ENCODE measurements at regions not wholly inside any gene's neighbourhood (a gene's known extent, or its start where the extent isn't known, plus 50 kb on each side); places are given as distances from the start of the nearest gene placed in this dataset.

DNA sequence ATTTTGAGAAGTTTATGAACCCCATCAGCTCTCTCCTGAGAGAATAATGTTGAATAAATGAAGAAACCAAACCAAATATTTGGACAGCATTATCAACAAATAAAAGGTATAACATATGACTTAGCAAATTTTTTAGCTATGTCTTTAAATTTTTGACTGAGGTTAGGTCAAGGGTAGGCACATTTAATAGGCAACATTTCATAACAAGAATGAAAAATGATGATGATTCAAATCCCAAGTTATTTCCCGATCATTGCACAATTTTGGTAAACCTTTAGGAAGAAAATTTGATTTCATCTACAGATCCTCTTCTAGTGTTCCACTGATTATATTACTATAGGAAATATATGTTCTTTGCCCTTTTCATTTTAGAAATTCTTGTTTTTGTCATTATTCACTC is 123.7 kb upstream of the TLR3 start:
- Histone ChIP-seq H3K36me3 (ENCODE audit: insufficient read depth, low read length) (no peaks in the 10 kb centered on the region), H3K4me3 (ENCODE audit: low read length) (no peak overlapping the region), H3K4me1 (ENCODE audit: insufficient read depth, low read length) (peaks cover 4% of the 10 kb centered on the region), H2AFZ (ENCODE audit: low read depth, low read length) (no peak overlapping the region), H3K27me3 (ENCODE audit: insufficient read depth, low read length) (no peaks in the 10 kb centered on the region), H3K9me3 (ENCODE audit: low read length) (no peaks in the 10 kb centered on the region)

DNA sequence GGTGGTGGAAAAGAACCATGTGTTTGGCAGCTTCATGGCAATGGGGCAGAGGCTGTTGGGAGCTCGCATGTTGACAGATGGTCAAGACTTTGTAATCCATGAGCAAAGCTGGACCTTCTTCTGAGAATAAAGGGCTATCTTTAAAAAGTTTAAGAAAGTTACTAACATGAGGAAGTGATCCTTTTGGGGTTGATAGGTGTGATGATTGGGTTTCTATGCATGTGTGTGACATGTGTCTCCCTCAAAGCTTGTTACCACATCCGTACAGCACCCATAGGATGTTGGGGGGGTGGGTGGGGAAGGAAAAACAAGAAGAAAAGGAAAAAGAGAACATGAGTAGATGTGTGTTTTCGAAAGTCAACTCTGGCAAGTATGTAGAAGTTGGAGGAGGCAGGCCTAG is 123.0 kb upstream of the TLR3 start:
- Histone ChIP-seq H3K4me3 (ENCODE audit: low read length) (no peak overlapping the region), H3K36me3 (ENCODE audit: insufficient read depth, low read length) (no peaks in the 10 kb centered on the region), H3K4me1 (ENCODE audit: insufficient read depth, low read length) (peaks cover 4% of the 10 kb centered on the region), H3K27me3 (ENCODE audit: insufficient read depth, low read length) (no peaks in the 10 kb centered on the region), H2AFZ (ENCODE audit: low read depth, low read length) (no peak overlapping the region), H3K9me3 (ENCODE audit: low read length) (no peaks in the 10 kb centered on the region)

DNA sequence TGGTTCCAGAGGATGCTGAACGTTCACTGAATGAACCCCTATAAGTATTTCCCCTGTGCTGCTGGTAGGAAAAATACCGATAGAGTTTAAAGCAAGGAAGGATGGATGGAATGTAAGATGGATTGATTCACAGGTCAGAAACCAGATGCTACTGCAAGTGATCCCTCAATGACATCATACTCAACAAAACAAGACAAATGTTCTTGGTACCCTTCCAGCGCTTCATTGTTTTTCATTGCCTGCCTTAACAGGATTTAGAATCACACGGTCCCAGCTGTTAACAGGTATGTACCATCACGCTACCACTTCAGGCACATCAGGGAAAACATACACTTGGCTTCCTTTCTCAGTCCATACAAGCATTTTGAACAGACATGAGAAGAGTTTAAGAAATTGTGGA is 118.1 kb upstream of the TLR3 start:
- Histone ChIP-seq H3K4me1 (ENCODE audit: insufficient read depth, low read length) (peaks cover 14% of the 10 kb centered on the region), H3K36me3 (ENCODE audit: insufficient read depth, low read length) (no peaks in the 10 kb centered on the region), H2AFZ (ENCODE audit: low read depth, low read length) (no peak overlapping the region)

DNA sequence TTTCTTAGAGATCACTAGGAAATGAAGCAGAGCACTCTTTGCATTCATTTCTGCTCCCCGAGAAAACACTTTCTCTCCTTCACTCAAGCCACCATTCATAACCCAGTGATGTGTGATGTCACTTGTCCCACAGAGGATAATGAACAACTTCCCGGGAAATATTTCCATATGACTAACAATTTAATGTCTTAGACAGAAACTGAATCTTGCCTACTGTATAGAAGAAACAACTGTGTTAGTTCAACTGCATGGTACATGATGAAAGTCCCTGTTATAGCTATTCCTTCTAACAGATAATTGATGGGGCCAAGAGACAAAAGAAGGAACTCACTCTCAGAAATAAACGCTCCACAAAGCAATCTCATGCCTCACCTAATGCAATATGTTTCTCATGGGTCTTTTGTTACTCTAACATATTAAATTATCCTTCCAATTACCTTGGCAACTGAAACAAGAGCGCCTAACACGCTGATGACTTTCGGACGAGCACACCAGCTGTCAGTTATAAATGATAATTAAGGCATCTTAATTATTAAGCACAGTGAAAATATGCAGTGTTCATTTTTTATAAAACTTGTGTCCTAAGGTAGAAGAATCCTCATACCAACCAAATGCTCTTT is 113.7 kb upstream of the TLR3 start:
- no peaks in the 10 kb centered on the region for H3K36me3 ChIP-seq (ENCODE audit: insufficient read depth, low read length)
- H3K4me1 ChIP-seq (ENCODE audit: insufficient read depth, low read length): peaks cover 12% of the 10 kb centered on the region
- peak overlapping the region; percentile 33 for H3K4me3 ChIP-seq (ENCODE audit: low read length)
- no peaks in the 10 kb centered on the region for H3K9me3 ChIP-seq (ENCODE audit: low read length)
- no peak overlapping the region for H2AFZ ChIP-seq (ENCODE audit: low read depth, low read length)
- no peaks in the 10 kb centered on the region for H3K27me3 ChIP-seq (ENCODE audit: insufficient read depth, low read length)

More for the DNA sequence above, 118.1 kb upstream of the TLR3 start:
- H3K27me3 ChIP-seq (ENCODE audit: insufficient read depth, low read length): no peaks in the 10 kb centered on the region
- no peaks in the 10 kb centered on the region for H3K9me3 ChIP-seq (ENCODE audit: low read length)
- H3K4me3 ChIP-seq (ENCODE audit: low read length): no peak overlapping the region

DNA sequence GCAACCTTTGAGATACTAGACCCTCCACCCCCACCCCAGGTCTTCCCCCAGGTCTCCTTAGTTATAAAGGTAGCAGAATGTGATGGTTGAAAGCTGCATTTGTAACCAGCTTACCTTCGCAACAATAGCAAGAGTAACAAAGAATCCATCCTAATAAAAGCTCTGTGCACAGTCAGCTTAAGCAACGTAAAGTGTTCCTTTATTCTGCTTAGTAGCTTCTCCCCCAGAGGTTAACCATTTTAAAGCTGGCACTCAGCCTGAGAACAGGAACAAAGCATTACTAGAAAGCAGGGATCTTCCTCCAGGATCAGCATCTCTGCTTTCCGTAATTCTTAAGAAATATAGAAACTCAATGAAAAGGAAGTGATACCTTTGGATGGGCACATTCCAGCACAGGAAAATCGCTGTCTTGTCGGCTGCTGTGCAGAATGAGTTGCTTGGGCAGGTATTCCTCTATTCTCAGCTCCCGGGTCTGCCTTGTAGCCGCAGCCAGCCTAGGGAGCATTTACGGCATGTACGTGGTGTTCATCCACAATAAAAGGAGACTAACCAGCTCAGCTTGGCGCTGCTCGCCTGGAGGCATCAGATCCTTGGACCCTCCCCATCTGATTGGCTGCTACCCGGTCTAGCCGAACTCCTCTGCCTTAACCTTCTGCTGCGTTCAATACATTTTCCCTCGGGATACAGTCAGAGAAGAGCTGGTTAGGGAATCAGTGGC is 113.0 kb upstream of the TLR3 start:
- H2AFZ ChIP-seq (ENCODE audit: low read depth, low read length): no peak overlapping the region
- peak overlapping the region; percentile 33 for H3K4me3 ChIP-seq (ENCODE audit: low read length)
- no peaks in the 10 kb centered on the region for H3K9me3 ChIP-seq (ENCODE audit: low read length)

DNA sequence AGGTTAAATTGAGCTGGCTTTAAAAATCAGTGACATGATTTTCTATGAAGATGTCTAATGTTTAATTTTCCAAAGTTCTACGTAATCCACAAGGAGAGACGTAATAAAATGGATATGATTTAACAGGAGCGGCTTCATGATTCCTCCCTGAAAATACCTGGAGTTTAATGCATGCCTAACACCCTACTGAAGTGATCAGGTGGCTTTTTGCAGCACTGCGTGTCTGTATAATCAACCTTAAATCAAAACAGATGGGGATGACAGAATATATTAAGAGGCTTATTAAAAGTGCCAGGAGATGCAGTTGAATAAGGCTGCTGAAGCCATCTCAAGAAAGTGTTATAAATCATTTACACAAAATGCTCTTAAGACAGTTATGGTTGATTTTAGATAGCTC is 112.4 kb upstream of the TLR3 start:
- Histone ChIP-seq H3K27me3 (ENCODE audit: insufficient read depth, low read length) (no peaks in the 10 kb centered on the region), H2AFZ (ENCODE audit: low read depth, low read length) (no peak overlapping the region), H3K4me1 (ENCODE audit: insufficient read depth, low read length) (peaks cover 12% of the 10 kb centered on the region), H3K9me3 (ENCODE audit: low read length) (no peaks in the 10 kb centered on the region), H3K36me3 (ENCODE audit: insufficient read depth, low read length) (no peaks in the 10 kb centered on the region), H3K4me3 (ENCODE audit: low read length) (peak overlapping the region; percentile 33)

More for the DNA sequence above, 113.0 kb upstream of the TLR3 start:
- Histone ChIP-seq H3K4me1 (ENCODE audit: insufficient read depth, low read length) (peaks cover 12% of the 10 kb centered on the region), H3K36me3 (ENCODE audit: insufficient read depth, low read length) (no peaks in the 10 kb centered on the region), H3K27me3 (ENCODE audit: insufficient read depth, low read length) (no peaks in the 10 kb centered on the region)

DNA sequence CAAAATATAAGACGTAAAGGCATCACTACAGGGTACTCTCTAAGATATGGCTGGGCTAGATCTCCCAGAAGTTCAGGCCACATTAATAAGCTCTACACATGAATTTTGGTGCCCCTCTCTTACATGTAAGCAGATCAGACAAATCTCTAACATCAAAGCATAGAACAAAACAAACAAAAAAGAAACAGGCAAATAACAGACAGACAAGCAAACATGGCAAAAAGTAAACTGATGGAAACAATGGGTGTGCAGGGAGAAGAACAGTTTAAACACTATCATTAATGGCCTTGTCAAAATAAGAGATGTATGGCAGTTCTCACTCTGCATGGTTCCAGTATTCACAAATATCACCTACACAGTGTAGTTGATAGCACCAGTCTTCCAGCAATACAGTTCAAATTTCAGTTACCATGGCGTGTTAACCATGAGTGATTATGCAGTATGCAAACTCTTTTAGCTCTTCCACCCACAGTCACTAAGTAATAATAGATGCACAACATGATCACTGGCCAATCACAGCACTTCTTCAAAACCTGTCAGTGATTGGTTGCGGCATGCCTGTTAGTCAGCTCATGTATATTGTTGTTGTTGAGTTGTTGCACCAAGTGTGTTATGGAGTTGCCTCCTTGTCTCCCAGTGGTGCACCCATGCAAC is 110.7 kb upstream of the TLR3 start:
- Histone ChIP-seq H2AFZ (ENCODE audit: low read depth, low read length) (no peak overlapping the region), H3K36me3 (ENCODE audit: insufficient read depth, low read length) (no peaks in the 10 kb centered on the region), H3K27me3 (ENCODE audit: insufficient read depth, low read length) (no peaks in the 10 kb centered on the region), H3K4me1 (ENCODE audit: insufficient read depth, low read length) (peaks cover 12% of the 10 kb centered on the region), H3K9me3 (ENCODE audit: low read length) (no peaks in the 10 kb centered on the region), H3K4me3 (ENCODE audit: low read length) (no peak overlapping the region)

DNA sequence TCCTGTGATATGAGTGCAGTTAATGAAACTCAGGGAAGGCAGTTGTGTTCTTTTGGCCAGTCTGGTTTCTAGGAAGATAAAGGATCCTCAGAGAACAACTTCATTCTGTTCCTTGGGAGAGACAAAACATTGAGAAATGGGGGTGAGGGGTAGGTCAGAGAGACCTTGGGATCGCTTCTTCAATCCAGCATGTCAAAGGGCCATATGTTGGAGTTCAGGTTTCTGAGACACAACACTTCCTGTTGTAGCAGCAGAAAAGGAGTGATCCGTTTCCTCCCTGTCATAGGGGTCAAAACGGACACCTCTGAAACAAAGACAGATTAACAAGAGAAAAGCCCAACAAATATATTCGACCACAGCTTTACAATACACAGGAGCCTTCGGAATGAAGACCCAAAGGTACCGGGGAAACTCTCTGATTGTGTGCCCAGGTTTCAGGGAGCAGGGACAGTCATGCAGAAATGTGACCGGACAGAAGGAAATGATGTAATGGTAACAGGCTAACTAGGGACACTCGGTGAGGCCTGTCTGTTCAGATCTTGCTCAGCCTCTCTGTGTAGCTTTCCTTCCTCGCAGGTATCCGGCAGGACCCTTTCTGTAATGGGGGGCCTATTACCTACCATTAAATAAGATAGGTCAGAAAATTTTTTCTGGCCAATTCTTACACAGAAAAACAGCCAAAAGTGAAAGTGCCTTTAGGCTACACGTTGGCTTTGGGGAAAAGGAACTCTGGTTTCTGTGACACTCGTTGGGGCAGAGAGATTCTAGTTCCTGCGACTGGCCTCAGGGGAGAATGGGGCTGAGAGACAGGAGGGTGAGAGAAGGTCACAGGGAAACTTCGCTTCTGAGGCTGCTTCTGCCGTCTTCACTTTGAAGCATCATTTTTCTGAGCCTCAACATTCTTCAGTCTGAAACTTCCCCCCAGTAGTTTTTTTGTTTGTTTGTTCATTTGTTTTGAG is 103.3 kb upstream of the TLR3 start:
- no peak overlapping the region for H2AFZ ChIP-seq (ENCODE audit: low read depth, low read length)
- H3K27me3 ChIP-seq (ENCODE audit: insufficient read depth, low read length): no peaks in the 10 kb centered on the region
- H3K4me1 ChIP-seq (ENCODE audit: insufficient read depth, low read length): no peaks in the 10 kb centered on the region
- H3K36me3 ChIP-seq (ENCODE audit: insufficient read depth, low read length): no peaks in the 10 kb centered on the region
- H3K9me3 ChIP-seq (ENCODE audit: low read length): no peaks in the 10 kb centered on the region
- H3K4me3 ChIP-seq (ENCODE audit: low read length): no peak overlapping the region

DNA sequence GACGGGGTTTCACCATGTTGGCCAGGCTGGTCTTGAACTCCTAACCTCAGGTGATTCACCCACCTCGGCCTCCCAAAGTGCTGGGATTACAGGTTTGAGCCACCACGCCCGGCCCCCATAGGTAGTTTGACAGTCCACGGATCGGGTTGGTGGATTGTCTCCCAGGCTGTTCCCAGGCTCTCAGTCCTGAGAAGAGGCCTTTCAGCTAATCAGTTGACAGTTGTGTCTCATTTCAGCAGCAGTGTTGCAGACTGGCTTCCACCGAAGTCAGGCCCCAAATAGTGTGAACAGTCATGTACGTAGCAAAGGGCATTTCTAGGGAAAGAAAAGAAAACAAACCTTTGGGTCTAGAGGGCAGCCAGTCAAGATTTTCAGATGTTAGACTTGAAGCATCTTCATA is 102.4 kb upstream of the TLR3 start:
- no peaks in the 10 kb centered on the region for H3K27me3 ChIP-seq (ENCODE audit: insufficient read depth, low read length)
- H2AFZ ChIP-seq (ENCODE audit: low read depth, low read length): no peak overlapping the region
- H3K4me1 ChIP-seq (ENCODE audit: insufficient read depth, low read length): no peaks in the 10 kb centered on the region
- H3K9me3 ChIP-seq (ENCODE audit: low read length): no peaks in the 10 kb centered on the region
- no peak overlapping the region for H3K4me3 ChIP-seq (ENCODE audit: low read length)
- no peaks in the 10 kb centered on the region for H3K36me3 ChIP-seq (ENCODE audit: insufficient read depth, low read length)

DNA sequence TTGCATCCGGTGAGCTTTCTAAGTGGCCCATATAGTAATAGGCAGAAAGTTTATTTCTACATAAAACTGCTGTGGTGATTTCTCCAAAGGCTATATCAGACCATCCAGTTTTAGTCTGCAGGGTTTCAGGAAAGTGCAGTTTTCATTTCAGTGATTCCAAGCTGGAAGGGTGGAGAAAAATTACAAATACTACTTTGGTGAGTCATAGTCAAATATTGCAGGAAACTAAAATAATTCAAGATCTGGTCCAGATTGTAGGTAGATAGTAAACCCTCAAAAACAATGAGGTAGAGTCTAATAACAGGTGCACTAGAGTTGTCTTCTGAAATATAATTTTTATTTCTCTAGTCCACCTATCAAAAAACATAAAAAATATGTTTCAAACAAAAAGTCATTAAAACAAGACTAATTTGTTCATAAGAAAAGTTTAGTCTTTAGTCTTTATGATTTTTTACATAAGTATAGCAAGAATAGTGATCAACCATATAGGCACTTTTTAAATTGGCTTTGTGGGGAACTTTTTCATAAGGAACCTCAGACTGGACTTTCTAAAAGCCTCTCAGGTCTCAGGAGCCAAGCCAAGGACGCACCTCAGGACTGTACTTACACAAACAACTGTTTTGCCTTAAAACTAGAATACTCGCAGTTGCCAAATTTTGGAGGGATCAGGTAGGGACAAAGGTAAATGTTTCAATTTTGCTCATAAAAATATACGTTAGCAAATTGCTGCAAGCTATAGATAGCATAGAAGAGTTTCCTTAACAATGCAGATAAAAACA is 101.8 kb upstream of the TLR3 start:
- H3K9me3 ChIP-seq (ENCODE audit: low read length): no peaks in the 10 kb centered on the region
- H3K4me3 ChIP-seq (ENCODE audit: low read length): no peak overlapping the region

DNA sequence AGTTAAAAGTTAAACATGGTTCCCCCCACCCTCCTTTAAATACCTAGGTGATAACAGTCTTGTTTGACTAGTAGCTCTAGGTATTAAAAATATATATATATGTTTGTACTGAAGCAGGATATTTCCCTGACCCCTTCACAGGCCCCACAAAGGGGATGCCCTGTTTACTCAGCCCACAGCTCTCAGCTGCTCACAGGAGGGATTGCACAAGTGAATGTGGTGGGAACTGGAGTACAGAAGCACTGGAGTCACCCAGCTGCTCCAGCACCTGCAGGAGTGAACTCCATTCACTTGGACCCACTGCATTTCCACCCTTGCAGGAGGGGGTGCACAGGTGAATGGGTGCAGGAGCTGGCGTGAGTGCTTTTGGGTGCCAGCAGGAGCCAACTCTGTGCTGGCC is 99.3 kb upstream of the TLR3 start:
- Histone ChIP-seq H3K4me1 (ENCODE audit: insufficient read depth, low read length) (no peaks in the 10 kb centered on the region), H3K4me3 (ENCODE audit: low read length) (no peak overlapping the region), H3K36me3 (ENCODE audit: insufficient read depth, low read length) (no peaks in the 10 kb centered on the region), H3K9me3 (ENCODE audit: low read length) (no peaks in the 10 kb centered on the region), H2AFZ (ENCODE audit: low read depth, low read length) (no peak overlapping the region), H3K27me3 (ENCODE audit: insufficient read depth, low read length) (no peaks in the 10 kb centered on the region)

More for the DNA sequence above, 101.8 kb upstream of the TLR3 start:
- H2AFZ ChIP-seq (ENCODE audit: low read depth, low read length): no peak overlapping the region
- no peaks in the 10 kb centered on the region for H3K4me1 ChIP-seq (ENCODE audit: insufficient read depth, low read length)
- no peaks in the 10 kb centered on the region for H3K36me3 ChIP-seq (ENCODE audit: insufficient read depth, low read length)
- H3K27me3 ChIP-seq (ENCODE audit: insufficient read depth, low read length): no peaks in the 10 kb centered on the region

DNA sequence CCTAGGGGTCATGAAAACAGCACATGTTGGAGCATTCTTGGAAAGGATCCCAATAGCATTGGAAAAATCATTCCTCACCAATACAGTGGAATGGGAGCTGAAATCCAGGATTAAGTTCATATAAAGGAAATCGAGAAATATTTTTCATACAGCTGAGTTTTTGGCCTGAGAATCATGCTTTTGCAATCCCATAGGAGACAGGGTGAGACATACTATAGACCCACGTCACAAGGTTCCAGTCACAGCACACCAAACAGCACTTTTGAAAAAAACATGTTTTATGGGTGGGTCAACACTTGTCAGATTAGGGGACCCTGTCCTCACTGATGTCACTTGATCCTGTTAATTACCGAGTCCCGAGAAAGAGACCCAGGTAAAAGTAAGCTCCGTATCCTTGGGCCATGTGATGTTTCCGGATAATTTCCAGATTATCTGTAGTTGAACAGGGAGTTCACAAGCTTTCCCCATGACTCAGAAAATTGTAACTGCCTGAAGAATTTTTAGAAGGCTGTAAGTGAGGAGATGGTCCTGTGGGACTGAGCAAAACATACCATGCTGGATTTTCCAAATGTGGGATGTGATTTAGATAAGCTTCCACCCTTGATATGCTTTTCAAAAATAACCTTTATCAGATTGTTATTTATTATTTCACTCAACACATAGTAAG is 80.9 kb upstream of the TLR3 start:
- Histone ChIP-seq H3K36me3 (ENCODE audit: insufficient read depth, low read length) (no peaks in the 10 kb centered on the region), H2AFZ (ENCODE audit: low read depth, low read length) (no peak overlapping the region), H3K4me3 (ENCODE audit: low read length) (no peak overlapping the region), H3K4me1 (ENCODE audit: insufficient read depth, low read length) (no peaks in the 10 kb centered on the region), H3K27me3 (ENCODE audit: insufficient read depth, low read length) (no peaks in the 10 kb centered on the region), H3K9me3 (ENCODE audit: low read length) (no peaks in the 10 kb centered on the region)
